Medulla oblongata (tissue), 1 donor: ENCODE measurements at regions not wholly inside any gene's neighbourhood (a gene's known extent, or its start where the extent isn't known, plus 50 kb on each side); places are given as distances from the start of the nearest gene placed in this dataset.
A peak's percentile ranks its signal among the peaks of the same experiment; 100 is the strongest.
"Not testable (repeated sequence)": the region's sequence is repeated elsewhere in the genome, so short reads cannot be mapped to it uniquely, and the experiment has no call there.

Experiments used
- DNase-seq: peaks from one replicate; pipeline ENCODE4 v3.0.0-alpha.2; 2015; ENCODE audit errors: extremely low spot score

DNA sequence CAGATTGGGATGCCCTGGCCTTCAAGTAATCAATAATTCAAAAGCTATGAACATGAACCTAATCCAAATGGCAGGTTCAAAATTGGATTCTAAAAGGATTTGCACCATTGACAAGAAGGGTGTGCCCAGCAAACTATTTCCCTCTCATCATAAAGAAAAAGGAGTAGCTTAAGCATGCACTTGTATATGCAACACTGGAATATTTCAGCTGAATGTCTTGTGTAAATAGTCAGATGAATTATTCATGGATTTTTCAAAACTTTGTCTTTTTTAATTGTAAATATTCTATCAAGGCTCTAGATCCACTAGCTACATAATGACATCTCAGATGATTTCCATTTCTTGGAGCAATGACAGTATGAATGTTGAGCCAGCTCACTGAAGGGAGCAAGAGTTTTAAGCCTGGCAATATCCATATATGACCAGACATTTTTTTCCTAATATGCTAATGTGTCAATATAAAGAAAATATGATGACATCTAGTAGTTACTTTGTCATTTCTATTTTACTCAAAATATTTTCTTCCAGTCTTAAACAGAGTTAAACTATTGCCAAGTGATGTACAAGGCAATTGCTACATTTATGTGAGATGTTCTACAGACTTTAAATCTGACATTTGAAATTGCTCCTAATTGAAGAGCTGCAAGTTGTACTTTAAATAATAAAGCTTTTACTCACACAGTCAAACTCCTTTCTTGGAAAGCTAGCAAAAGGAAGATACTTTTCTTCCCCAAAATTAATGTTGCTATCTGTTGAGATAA is 230.5 kb upstream of the AGTR1 start:
- no peak for DNase-seq

DNA sequence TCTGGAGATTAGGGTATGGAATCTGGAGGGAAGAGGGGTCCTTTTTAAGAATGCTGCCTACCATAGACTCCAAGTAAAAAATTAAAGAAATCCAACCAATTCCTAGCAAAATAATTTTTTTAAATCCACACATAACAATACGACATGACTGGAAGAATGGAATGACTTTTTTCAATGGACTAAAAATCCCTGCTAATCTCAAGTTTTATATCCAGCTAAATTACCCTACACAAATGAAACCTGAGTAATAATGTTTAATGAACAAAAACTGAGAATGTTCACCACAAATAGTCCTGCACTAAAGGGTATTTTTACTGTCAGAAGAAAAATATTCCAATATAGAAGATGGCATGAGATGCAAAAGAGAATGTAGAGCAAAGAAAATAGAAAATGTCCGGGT is 220.3 kb upstream of the AGTR1 start:
- DNase-seq, result no peak

DNA sequence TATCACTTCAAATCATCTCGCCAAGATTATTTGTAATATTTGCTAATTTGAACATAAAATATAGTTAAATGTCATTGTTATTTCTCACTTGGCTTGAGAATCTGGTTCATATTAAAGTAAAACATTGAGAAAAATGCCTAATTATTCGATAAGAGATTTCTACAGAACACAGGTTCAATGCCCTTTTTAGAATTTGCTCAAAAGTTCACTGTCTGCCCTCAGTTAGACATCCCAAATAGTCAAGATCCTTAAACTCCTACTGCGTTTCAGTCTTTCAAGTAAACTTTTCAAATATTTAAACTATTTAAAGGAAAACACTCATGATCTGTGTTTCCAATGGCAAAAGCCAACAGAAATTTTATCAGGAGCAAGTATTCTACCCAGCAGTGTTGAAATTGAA is 204.1 kb upstream of the AGTR1 start:
- DNase-seq, result no peak

DNA sequence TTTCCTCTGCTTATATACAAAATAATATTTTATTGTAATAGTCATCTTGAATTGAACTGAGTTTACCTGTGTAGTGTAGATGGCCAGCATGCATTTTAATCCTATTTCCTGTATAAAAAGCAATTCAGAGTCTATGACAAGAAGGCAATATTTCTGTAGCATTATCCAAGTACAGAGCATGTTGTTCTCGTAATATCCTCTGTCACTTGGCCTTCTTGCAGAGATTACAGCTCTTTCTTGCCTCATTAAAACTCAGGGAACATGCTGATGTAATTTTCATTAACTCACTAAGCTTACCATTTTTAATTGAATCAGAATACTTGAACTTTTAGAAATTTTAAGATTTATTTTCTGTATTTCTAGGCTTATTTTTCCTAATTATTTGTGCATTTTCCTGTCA is 203.3 kb upstream of the AGTR1 start:
- DNase-seq, result no peak

DNA sequence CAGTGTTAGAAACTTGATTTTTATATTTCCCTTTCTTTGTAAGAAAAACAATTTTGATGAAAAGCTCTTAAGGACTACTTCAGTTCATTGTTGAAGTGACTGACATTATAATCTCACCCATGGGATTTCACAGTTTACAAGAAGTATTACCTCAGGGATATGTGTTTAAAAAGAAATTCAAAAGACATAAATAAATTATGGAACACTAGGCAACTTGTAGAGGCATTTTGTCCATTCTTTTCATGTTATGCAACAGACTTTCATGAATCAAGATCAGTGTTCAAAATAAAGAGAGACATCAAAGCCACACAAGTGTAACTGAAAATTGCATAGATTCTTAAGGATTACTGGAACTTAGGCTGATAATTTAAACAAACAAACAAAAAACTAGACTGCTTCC is 196.8 kb upstream of the AGTR1 start:
- no peak for DNase-seq

DNA sequence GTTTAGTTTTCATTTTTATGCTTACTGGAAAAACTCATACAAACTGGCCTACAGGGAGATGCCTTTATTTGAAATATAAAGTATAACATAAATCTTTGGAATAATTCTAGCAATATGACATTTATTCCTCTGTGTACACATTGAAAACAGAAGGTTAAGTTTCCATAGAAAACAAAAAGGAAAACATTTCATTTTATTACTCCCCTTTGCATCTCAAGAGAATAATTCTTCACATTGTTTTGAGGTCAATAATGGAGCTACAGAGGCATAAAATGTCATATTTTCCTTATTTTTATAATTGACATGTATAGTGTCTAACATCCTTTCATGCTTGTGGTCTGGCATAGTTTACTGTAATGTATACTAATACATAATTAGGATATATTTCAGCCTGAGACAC is 187.6 kb upstream of the AGTR1 start:
- DNase-seq, result no peak

DNA sequence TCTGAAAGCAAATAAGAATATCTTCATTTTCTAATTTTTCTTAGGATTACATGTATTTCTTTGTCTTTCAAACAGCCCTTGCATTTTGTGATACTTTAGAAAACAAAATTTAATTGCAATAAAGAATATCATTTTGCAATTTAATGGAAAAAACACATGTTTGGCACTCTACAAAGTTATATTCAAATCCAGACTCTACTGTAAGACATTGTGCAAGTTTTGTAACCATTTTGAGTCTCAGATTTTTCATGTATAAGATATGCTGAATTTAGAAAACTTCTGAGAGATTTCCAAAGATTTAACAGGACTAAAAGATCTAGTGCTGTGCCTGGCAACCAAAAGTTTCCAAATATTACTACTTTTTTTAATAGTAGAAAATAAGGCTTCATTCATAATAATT is 187.1 kb upstream of the AGTR1 start:
- DNase-seq, result no peak

DNA sequence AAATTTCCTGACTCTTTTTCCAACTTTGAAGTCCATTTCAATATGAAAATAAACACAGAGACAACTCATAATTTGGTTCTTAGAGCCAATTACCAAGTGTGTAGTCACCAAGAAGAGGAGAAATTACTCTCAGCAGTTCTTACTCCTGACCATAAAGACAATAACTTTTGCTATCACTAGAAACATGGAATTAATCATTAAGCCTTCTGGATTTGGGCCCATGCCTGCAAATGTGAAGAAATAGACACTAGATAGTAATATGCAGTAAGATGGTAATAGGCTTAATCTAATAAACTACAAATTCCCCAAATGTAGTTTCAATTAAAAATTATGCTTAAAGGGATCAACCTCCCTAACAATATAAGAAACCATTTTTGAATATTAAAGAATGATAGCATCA is 185.1 kb upstream of the AGTR1 start:
- no peak for DNase-seq

DNA sequence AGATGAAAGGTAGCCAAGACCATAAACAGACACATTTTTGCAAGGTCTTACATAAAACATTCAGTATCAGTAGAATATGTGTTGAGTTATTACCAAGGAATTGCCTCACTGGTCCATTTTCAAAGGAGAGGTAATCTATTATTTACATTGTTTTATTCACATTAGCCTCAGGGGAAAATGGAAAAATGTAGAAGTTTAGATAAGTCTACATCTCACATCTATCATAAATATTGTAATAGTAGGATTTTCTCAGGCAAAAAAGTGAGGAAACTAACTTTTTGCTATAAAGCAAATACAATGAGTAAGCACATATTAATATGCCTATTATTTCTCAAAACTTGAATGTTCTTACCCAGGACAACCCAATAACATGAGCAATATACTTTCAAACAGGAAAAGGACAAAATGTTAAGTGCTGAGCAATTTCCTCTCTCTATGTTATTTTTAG is 184.6 kb upstream of the AGTR1 start:
- DNase-seq, result no peak

DNA sequence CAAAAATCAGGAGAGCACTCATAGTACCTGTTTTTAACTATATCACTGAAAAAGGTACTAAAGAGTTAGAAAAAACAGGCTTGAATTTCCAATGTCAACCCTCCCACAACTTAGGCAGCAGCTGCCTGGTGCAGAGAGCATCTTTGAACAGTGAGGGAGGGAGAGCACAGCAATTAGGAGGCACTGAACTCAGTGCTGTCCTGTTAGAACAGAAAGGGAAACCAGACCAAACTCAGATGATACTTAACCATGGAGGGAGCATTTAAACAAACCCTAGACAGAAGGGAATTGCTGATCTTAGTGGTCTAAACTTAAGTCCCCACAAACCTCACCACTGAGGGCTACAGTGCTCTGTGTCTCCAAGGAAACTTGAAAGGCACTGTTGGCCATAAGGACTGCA is 179.2 kb upstream of the AGTR1 start:
- no peak for DNase-seq

DNA sequence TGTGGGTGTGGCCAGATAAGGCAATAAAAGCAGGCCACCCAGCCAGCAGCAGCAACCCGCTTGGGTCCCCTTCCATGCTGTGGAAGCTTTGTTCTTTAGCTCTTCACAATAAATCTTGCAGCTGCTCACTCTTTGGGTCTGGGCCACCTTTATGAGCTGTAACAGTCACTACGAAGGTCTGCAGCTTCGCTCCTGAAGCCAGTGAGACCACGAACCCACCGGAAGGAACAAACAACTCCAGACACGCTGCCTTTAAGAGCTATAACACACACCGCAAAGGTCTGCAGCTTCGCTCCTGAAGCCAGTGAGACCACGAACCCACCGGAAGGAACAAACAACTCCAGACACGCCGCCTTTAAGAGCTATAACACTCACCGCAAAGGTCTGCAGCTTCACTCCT is 172.1 kb upstream of the AGTR1 start:
- not testable (repeated sequence) for DNase-seq

DNA sequence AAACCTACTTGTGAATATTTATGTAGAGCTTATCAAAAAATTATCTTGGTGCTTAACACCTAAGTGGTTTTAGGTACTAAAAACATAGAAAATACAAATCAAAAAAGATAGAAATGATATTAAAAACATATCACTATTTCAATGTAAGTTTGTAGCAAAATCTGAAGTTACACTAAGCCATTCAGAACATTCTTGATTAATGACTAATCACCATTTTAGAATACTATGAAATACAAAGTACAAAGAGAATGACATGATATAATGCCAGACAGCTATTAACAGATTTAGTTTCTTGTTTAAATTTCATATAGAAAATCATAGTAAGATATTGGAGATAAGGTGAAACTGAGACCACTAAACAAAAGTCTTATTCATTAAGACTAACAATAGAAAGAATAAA is 169.7 kb upstream of the AGTR1 start:
- no peak for DNase-seq

DNA sequence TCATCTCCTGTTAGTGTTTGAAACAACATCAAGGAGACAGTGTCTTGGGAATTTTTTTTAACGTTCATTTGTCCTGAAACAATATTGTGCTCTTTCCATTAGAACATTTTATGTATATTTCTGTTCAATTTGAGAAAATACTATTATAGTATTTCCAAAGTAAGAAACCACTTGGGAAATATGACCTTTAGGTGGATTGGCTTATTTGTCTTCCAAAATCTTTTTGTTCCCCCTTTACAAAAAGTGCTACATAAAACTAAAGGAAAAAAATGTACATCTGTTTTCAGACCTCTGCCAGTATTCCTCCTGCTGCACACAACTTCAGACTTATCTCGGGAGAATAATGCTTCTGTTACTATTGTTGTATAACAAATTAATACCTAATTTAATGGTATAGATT is 165.9 kb upstream of the AGTR1 start:
- no peak for DNase-seq

DNA sequence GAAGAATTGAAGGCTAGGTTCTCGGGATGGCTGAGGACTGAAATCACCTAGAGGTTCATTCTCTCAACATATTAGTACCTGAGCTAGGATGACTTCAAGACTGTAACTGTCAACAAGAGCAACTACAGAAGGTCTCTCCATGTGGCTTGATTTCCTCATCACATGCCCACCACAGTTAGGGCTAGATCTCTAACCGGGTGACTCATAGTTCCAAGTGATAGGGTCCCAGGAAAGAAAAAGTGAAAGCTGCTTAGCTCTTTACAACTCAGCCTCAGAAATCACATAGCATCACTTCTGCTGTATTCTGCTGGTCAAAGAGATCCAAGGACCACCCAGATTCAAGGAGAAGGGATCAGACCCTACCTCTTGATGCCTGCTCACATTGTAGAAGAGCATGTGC is 165.4 kb upstream of the AGTR1 start:
- DNase-seq, result no peak

DNA sequence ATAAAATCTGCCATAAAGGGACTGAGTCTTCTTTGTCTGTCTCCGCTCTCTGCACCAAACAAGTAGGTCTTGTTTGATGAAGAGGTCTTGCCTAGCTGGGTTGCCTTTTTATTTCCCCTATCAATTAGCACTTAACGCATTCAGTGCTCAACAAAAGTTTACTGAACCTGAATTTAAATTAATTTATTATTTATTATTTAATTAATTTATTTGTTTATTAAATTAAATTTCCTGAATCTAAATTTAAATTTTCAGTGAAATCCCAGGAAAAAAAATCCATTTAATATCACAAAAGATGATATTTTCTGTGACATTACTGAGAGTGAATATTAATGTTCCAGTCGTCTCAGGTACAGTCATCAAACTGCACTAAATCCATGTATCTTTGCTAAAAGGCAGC is 164.9 kb upstream of the AGTR1 start:
- peak; percentile 4 for DNase-seq

DNA sequence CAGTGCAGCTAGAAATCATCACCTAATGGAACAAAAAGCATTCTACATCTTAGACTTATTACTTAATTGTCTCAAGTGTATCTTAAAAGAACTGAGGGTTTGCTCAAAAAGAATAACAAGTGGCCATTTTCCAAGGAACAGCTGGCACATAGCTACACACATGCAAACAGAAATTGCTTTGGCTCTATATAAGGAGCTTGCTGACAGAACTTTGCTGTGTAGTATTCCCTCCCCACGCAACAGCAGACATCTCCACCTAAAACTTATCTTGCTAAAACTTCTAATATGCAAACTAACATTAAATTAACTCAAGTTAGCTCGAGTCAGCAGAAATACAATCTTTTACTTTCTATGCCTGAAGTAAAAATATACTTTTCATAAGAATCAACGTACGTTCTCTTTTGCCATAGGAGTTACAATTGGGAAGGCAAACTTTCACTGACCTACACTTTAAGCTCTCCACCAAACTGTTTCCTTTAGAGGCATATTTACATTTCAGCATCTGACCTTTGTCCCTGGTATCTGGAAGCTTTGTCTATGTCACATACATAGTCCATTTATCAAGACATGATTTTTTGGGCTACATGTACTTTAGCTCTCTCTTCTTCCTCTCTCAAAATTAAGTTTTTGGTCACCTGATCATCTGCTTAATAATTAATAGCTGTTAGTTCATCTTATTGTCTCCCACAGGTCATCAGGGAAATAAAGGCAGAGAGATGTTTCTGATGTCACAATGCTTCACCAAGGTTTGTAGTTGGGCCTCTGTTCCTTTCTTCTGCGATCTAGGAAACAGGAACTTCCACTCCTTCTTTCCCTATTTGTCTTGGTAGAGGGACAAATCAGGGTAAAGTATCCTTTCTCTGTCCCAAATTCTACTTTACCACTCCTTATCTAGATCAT is 163.4 kb upstream of the AGTR1 start:
- DNase-seq, result no peak

DNA sequence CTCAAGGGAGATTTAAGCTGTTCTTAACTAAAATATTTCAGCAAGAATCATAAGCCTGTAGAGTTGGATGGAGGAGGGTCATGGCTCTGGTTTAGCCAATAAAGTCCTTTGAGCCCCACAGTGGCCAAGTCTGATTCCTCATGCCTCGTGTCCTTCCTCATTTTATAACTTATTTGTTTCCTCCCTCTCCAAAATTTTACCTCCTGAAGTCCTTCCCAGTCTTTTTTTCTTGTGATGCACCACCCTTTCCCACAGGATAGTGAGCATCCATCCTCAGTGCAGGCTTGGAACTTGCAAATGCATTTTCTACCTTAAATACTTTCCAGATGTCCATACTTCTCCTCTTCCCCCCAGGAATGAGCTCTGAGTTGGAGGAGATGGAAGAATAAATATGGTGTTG is 162.7 kb upstream of the AGTR1 start:
- DNase-seq, result no peak

DNA sequence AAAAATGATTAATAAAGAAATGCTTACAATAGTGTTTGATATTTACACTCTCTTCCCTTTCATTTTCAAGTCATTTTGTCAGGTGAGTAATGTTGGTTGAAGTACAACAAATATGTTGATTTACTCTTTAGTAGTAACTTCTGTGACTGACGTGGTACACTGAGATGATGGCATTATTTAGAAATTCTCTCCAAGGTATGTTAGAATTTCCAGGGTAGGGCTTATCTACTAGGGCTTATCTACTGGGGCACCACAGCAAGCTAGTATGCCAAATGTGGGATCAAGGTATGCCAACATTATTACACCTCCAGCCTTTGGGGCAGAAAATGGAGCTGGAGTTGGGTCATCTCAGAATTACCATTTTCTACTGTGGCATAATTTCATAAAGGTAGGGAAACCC is 157.4 kb upstream of the AGTR1 start:
- DNase-seq, result no peak

DNA sequence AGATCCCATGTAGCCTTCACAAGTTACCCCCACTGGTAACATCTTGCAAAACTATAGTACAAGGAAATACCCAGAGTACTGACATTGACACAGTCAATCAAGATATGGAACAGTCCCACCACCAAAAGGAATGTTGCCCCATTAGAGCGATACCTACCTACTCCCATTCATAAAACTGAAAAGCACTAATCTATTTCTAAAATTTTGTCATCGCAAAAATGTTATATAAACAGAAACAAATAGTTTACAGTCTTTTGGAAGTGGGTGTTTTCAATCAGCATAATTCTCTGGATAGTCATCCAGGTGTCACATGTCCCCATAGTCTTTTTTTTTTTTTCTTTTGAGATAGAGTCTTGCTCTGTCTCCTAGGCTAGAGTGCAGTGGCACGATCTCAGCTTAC is 156.9 kb upstream of the AGTR1 start:
- no peak for DNase-seq

DNA sequence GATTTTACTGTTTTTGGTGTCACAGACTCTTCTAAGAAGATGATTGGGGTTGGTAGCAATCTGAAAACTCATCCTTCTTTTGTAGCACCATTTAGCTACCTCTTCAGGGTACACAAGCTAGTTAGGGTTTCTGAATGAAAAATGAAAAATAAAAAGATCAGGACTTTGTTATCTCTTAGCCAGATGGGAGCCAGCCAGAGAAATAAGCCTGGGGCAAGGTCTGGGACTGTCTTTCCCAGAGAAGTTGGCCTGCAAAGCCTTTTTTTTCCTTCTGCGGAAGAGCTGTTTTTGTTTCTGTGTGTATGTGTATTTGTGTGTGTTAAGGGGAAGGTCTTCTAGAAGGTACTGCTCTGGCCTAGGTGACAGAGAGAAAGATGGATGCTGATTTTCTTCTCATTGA is 150.7 kb upstream of the AGTR1 start:
- no peak for DNase-seq

DNA sequence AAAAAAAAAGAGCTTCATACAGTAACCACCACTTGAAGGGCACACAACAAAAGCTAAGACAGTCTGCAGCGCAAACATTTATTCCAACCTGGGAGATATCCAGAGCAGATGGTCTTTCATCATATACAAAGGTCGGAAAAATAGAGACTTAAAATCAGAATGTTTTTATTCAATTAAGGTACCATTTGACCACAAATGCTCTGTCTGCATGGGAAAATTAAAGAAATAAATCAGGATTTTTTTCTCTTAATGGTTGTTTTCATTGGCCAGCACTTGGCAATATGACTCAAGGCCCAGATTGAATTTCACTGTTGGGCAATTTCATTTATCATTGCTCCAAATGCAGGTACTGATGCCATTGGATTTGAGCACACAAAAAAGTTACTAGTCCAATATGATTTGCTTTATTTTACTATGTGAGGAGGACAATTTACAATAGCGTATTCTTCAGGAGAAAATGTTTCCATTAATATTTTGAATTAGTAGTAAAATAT is 145.9 kb upstream of the AGTR1 start:
- DNase-seq, result no peak

DNA sequence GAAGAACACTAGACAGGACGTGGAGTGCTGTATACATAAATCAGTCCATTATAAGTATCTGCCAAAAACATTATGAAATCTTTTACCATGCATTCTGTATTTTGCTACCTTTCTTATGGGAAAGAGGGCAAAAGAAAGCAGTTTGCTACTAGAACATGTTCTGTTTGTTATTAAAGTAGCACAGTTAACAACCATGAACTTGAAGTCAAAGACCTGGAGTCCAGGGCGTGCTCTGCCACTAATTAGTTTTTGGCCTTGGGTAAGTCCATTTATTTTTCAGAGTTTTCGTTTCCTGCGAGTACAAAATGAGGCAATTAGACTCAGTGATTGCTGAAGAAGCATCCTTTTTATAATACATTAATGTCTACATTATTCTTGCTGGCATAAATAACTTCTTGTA is 143.3 kb upstream of the AGTR1 start:
- no peak for DNase-seq

DNA sequence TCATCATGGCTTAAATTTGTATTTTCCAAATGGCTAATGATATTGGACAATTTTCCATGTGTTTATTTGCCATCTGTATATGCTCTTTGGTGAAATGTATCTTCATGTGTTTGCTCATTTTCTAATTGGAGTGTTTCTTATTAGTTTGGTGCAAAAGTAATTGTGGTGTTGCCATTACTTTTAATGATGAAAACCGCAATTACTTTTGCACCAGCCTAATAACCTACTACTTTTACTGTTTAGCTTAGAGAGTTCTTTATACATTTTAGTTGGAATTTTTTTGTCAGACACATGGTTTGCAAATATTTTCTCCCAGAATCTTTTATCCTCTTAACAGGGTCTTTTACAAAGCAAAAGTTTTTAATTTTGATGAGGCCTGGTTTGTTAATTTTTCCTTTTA is 141.0 kb upstream of the AGTR1 start:
- no peak for DNase-seq
